Cardiac fibroblast (primary cell): ENCODE measurements at regions not wholly inside any gene's neighbourhood (a gene's known extent, or its start where the extent isn't known, plus 50 kb on each side); places are given as distances from the start of the nearest gene placed in this dataset.

Source experiments
- DNase-seq, 2 donors: peaks; one replicate each; pipeline versions ENCODE4 v3.0.0 to v3.0.0-alpha.2; 2010; ENCODE audit warnings: low read depth in 2 of 2
- H3K4me3 ChIP-seq, 2 donors: replicated peaks in 1 of 2; 1 replicate in 1 of 2; 2 replicates in 1 of 2; pipeline ENCODE4 v1.5.1; 2011; ENCODE audit warnings: low read depth in 2 of 2, low read length in 2 of 2, mild to moderate bottlenecking in 2 of 2, moderate library complexity in 1 of 2
- TF ChIP-seq, protein P1 (sequence below): IDR thresholded peaks from one replicate; pipeline ENCODE4 v1.5.1; 2011; ENCODE audit warnings: low read depth, mild to moderate bottlenecking, low read length, inconsistent platforms

DNA sequence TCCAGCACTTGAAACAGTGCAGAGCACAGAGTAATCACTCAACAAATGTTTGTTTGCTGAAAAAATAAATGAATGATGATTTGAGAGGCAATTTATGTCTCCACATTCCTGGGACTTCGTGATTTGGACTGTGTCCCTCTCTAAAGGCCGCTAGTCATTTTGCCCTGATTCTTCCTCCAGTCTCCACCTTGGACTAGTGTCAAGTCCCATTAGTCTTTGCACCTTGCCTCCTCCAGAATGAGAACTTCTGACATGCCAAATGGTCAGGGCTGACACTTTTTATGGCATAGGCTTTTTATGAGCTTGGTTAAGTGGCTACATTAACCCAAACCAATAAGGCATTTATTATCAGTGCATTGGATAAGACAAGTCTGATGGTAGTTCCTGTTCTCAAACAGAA, 65.1 kb upstream of the POF1B start:
- TF ChIP-seq, protein P1, sequence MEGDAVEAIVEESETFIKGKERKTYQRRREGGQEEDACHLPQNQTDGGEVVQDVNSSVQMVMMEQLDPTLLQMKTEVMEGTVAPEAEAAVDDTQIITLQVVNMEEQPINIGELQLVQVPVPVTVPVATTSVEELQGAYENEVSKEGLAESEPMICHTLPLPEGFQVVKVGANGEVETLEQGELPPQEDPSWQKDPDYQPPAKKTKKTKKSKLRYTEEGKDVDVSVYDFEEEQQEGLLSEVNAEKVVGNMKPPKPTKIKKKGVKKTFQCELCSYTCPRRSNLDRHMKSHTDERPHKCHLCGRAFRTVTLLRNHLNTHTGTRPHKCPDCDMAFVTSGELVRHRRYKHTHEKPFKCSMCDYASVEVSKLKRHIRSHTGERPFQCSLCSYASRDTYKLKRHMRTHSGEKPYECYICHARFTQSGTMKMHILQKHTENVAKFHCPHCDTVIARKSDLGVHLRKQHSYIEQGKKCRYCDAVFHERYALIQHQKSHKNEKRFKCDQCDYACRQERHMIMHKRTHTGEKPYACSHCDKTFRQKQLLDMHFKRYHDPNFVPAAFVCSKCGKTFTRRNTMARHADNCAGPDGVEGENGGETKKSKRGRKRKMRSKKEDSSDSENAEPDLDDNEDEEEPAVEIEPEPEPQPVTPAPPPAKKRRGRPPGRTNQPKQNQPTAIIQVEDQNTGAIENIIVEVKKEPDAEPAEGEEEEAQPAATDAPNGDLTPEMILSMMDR, result no peak
- H3K4me3 ChIP-seq, result no peak overlapping the region
- DNase-seq, result no peak
